ENCODE measurements at regions not wholly inside any gene's neighbourhood (a gene's known extent, or its start where the extent isn't known, plus 50 kb on each side); places are given as distances from the start of the nearest gene placed in this dataset.
A peak's percentile ranks its signal among the peaks of the same experiment; 100 is the strongest.

DNA sequence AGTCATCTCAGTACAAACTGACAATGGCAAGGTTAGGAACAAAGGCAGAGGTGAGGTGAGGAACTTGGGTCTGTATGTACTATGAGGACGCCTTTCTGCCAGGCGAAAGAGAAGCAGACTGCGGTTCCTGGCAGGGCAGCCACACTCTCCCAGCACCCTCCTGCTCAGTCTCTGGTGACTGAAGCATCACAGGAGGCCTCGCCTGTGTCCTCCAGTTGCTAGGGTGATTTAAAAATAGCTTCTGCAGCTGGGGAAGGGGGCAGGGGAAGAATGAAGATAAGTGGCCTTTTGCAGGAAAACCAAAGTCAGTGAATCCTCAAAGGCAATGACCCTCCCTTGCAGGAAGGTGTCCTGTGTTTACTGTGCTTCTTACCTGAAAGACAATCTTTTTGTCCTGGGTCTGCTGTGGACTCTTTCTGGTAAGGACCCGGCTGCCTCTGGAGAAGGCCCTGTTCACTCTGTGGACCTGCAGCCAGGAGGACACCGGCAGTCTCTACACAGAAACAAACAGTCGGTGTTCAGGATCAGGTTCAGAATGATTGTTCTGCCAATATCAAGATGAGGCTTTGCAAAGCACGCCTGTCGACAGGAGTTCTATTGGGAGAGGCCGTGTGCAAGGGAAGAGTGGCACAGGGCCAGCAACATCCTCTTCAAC is 65.7 kb upstream of the DGKG start:
- peaks cover 0 to 2% (median 0%) of the 10 kb centered on the region in 7 donors for H3K4me1 Mint-ChIP-seq
- no peaks in the 10 kb centered on the region for H3K4me1 ChIP-seq (ENCODE audit: control insufficient read depth in 2 of 2, insufficient read depth in 2 of 2, low read length in 2 of 2)
- POLR2A ChIA-PET: interaction anchor here (0.8 kb wide), 1 partner anchor 12 kb away, joined by 3 read pairs; no protein-coding TSS in a partner anchor
- no peaks in the 10 kb centered on the region for H3K27me3 ChIP-seq (ENCODE audit: control insufficient read depth in 2 of 2, insufficient read depth in 2 of 2, low read length in 2 of 2)
- H3K36me3 ChIP-seq (ENCODE audit: control insufficient read depth in 2 of 3, insufficient read depth in 3 of 3, low read length in 3 of 3): no peaks in the 10 kb centered on the region
- no peak overlapping the region for H3K27ac Mint-ChIP-seq
- CTCF ChIA-PET: no interaction called here
- no peak overlapping the region for H3K4me3 Mint-ChIP-seq
- DNase-seq (no peak), ATAC-seq (no peak)
- no peaks in the 10 kb centered on the region for H3K9me3 ChIP-seq (ENCODE audit: control insufficient read depth in 2 of 3, low read length in 3 of 3)
- intact Hi-C loops (cut with micrococcal nuclease): no loop called here
- H3K4me3 ChIP-seq (ENCODE audit: low read length): no peak overlapping the region
- H3K9me3 Mint-ChIP-seq: no peaks in the 10 kb centered on the region
- no peaks in the 10 kb centered on the region for H3K36me3 Mint-ChIP-seq
- H3K27ac ChIP-seq (ENCODE audit: low read depth, low read length): no peak overlapping the region
- peaks cover 0 to 2% (median 0%) of the 10 kb centered on the region in 5 donors for H3K27me3 Mint-ChIP-seq

- intact Hi-C loops (cut with micrococcal nuclease): no loop called here
- Histone ChIP-seq H3K36me3 (ENCODE audit: control insufficient read depth in 2 of 3, insufficient read depth in 3 of 3, low read length in 3 of 3) (no peaks in the 10 kb centered on the region), H3K27me3 (ENCODE audit: control insufficient read depth in 2 of 2, insufficient read depth in 2 of 2, low read length in 2 of 2) (no peaks in the 10 kb centered on the region), H3K27ac (ENCODE audit: low read depth, low read length) (no peak overlapping the region), H3K4me1 (ENCODE audit: control insufficient read depth in 2 of 2, insufficient read depth in 2 of 2, low read length in 2 of 2) (no peaks in the 10 kb centered on the region), H3K9me3 (ENCODE audit: control insufficient read depth in 2 of 3, low read length in 3 of 3) (no peaks in the 10 kb centered on the region), H3K4me3 (ENCODE audit: low read length) (no peak overlapping the region)
- H3K27me3 Mint-ChIP-seq: peaks cover 0 to 8% (median 0%) of the 10 kb centered on the region in 5 donors
- ChIA-PET POLR2A (no interaction called here), CTCF (no interaction called here)
- H3K27ac Mint-ChIP-seq: no peak overlapping the region
- H3K36me3 Mint-ChIP-seq: no peaks in the 10 kb centered on the region
- ATAC-seq (peak; percentile 38), DNase-seq (no peak)
- H3K4me1 Mint-ChIP-seq: peaks cover 0 to 2% (median 0%) of the 10 kb centered on the region in 7 donors
- H3K4me3 Mint-ChIP-seq: no peak overlapping the region
- no peaks in the 10 kb centered on the region for H3K9me3 Mint-ChIP-seq
Measured at GRCh38 chr3:186425788-186426730, 64.0 kb upstream of the DGKG start.

- no peak overlapping the region for H3K4me3 Mint-ChIP-seq
- peaks cover 0 to 17% (median 0%) of the 10 kb centered on the region in 5 donors for H3K27me3 Mint-ChIP-seq
- no peaks in the 10 kb centered on the region for H3K9me3 ChIP-seq (ENCODE audit: control insufficient read depth in 2 of 3, low read length in 3 of 3)
- H3K4me3 ChIP-seq (ENCODE audit: low read length): no peak overlapping the region
- no peaks in the 10 kb centered on the region for H3K4me1 ChIP-seq (ENCODE audit: control insufficient read depth in 2 of 2, insufficient read depth in 2 of 2, low read length in 2 of 2)
- no peak overlapping the region for H3K27ac ChIP-seq (ENCODE audit: low read depth, low read length)
- H3K27me3 ChIP-seq (ENCODE audit: control insufficient read depth in 2 of 2, insufficient read depth in 2 of 2, low read length in 2 of 2): no peaks in the 10 kb centered on the region
- H3K9me3 Mint-ChIP-seq: peaks cover 0 to 1% (median 0%) of the 10 kb centered on the region in 11 donors
- H3K36me3 ChIP-seq (ENCODE audit: control insufficient read depth in 2 of 3, insufficient read depth in 3 of 3, low read length in 3 of 3): no peaks in the 10 kb centered on the region
- ChIA-PET CTCF (no interaction called here), POLR2A (no interaction called here)
- H3K27ac Mint-ChIP-seq: no peak overlapping the region
- DNase-seq: no peak
- peaks cover 0 to 2% (median 0%) of the 10 kb centered on the region in 7 donors for H3K4me1 Mint-ChIP-seq
- intact Hi-C loops (cut with micrococcal nuclease): no loop called here
- no peaks in the 10 kb centered on the region for H3K36me3 Mint-ChIP-seq
- ATAC-seq: no peak
Measured at GRCh38 chr3:186421946-186422345, 59.9 kb upstream of the DGKG start.

GRCh38 chr3:186418671-186419145 is 56.7 kb upstream of the DGKG start:
- peaks cover 0 to 20% (median 7%) of the 10 kb centered on the region in 5 donors for H3K27me3 Mint-ChIP-seq
- H3K27ac Mint-ChIP-seq: no peak overlapping the region
- peaks cover 9 to 23% (median 15%) of the 10 kb centered on the region in 7 donors for H3K4me1 Mint-ChIP-seq
- CTCF ChIA-PET: no interaction called here
- ATAC-seq (no peak), DNase-seq (no peak)
- no peaks in the 10 kb centered on the region for H3K36me3 Mint-ChIP-seq
- Histone ChIP-seq H3K36me3 (ENCODE audit: control insufficient read depth in 2 of 3, insufficient read depth in 3 of 3, low read length in 3 of 3) (no peaks in the 10 kb centered on the region), H3K27me3 (ENCODE audit: control insufficient read depth in 2 of 2, insufficient read depth in 2 of 2, low read length in 2 of 2) (no peaks in the 10 kb centered on the region), H3K4me1 (ENCODE audit: control insufficient read depth in 2 of 2, insufficient read depth in 2 of 2, low read length in 2 of 2) (peaks cover 0 to 10% of the 10 kb centered on the region in 2 donors), H3K9me3 (ENCODE audit: control insufficient read depth in 2 of 3, low read length in 3 of 3) (no peaks in the 10 kb centered on the region), H3K4me3 (ENCODE audit: low read length) (no peak overlapping the region), H3K27ac (ENCODE audit: low read depth, low read length) (no peak overlapping the region)
- H3K9me3 Mint-ChIP-seq: peaks cover 0 to 3% (median 0%) of the 10 kb centered on the region in 11 donors
- intact Hi-C loops (cut with micrococcal nuclease): loop anchor here in 1 of 2 donors (10.0 kb wide), 1 partner anchor 116 kb away; no protein-coding TSS in a partner anchor
- no peak overlapping the region for H3K4me3 Mint-ChIP-seq
- POLR2A ChIA-PET: no interaction called here

GRCh38 chr3:186417791-186418190 is 55.8 kb upstream of the DGKG start:
- no peak for DNase-seq
- POLR2A ChIA-PET: no interaction called here
- intact Hi-C loops (cut with micrococcal nuclease): loop anchor here in 1 of 2 donors (10.0 kb wide), 1 partner anchor 117 kb away; no protein-coding TSS in a partner anchor
- H3K27ac Mint-ChIP-seq: no peak overlapping the region
- peaks cover 0 to 3% (median 0%) of the 10 kb centered on the region in 11 donors for H3K9me3 Mint-ChIP-seq
- no peak for ATAC-seq
- H3K4me3 Mint-ChIP-seq: no peak overlapping the region
- no peak overlapping the region for H3K27ac ChIP-seq (ENCODE audit: low read depth, low read length)
- H3K27me3 Mint-ChIP-seq: peaks cover 0 to 18% (median 7%) of the 10 kb centered on the region in 5 donors
- H3K36me3 ChIP-seq (ENCODE audit: control insufficient read depth in 2 of 3, insufficient read depth in 3 of 3, low read length in 3 of 3): no peaks in the 10 kb centered on the region
- no peaks in the 10 kb centered on the region for H3K9me3 ChIP-seq (ENCODE audit: control insufficient read depth in 2 of 3, low read length in 3 of 3)
- H3K4me1 ChIP-seq (ENCODE audit: control insufficient read depth in 2 of 2, insufficient read depth in 2 of 2, low read length in 2 of 2): peaks cover 0 to 13% of the 10 kb centered on the region in 2 donors
- H3K4me3 ChIP-seq (ENCODE audit: low read length): no peak overlapping the region
- CTCF ChIA-PET: no interaction called here
- no peaks in the 10 kb centered on the region for H3K36me3 Mint-ChIP-seq
- H3K4me1 Mint-ChIP-seq: peaks cover 9 to 29% (median 20%) of the 10 kb centered on the region in 7 donors
- H3K27me3 ChIP-seq (ENCODE audit: control insufficient read depth in 2 of 2, insufficient read depth in 2 of 2, low read length in 2 of 2): no peaks in the 10 kb centered on the region

DNA sequence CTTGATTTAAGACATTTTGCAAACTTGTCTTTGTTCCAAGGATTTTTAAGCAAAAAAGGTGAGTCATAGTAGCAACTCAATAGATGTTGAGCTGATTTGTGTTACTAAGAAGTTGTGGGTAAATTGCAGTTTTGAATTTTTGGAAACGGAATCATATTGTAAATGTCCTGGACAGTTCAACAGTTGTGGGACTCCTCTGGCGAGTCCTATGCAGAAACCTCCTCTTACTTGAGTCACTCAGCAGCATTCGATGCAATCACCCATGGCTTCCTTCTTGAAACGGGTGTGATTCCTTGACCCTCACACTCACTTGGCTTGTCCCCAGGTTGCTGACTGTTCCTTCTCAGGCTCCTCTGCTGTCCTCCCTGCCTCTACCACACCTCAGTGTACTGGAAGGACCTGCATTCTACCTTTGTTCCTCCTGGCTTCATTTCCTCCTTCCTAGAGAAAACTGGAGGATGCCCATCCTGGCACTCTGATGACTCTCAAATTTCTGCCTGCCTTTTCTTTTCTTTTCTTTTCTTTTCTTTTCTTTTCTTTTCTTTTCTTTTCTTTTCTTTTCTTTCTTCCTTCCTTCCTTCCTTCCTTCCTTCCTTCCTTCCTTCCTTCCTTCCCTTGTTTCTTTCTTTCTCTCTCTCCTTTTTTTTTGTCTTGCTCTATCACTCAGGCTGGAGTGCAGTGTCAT is 52.8 kb upstream of the DGKG start:
- peak overlapping the region in 2 of 9 donors; percentile 10 to 26 for H3K27ac Mint-ChIP-seq
- H3K4me1 Mint-ChIP-seq: peaks cover 9 to 29% (median 20%) of the 10 kb centered on the region in 7 donors
- H3K4me3 ChIP-seq (ENCODE audit: low read length): no peak overlapping the region
- no peak for DNase-seq
- POLR2A ChIA-PET: no interaction called here
- CTCF ChIA-PET: no interaction called here
- H3K27me3 Mint-ChIP-seq: peaks cover 0 to 15% (median 7%) of the 10 kb centered on the region in 5 donors
- no peak overlapping the region for H3K27ac ChIP-seq (ENCODE audit: low read depth, low read length)
- no peaks in the 10 kb centered on the region for H3K27me3 ChIP-seq (ENCODE audit: control insufficient read depth in 2 of 2, insufficient read depth in 2 of 2, low read length in 2 of 2)
- intact Hi-C loops (cut with micrococcal nuclease): loop anchor here in 1 of 2 donors (10.0 kb wide), 1 partner anchor 120 kb away; no protein-coding TSS in a partner anchor
- H3K9me3 ChIP-seq (ENCODE audit: control insufficient read depth in 2 of 3, low read length in 3 of 3): no peaks in the 10 kb centered on the region
- H3K4me3 Mint-ChIP-seq: peak overlapping the region in 5 of 10 donors; percentile 45 to 87 (median 76)
- no peak for ATAC-seq
- H3K36me3 Mint-ChIP-seq: no peaks in the 10 kb centered on the region
- no peaks in the 10 kb centered on the region for H3K36me3 ChIP-seq (ENCODE audit: control insufficient read depth in 2 of 3, insufficient read depth in 3 of 3, low read length in 3 of 3)
- H3K4me1 ChIP-seq (ENCODE audit: control insufficient read depth in 2 of 2, insufficient read depth in 2 of 2, low read length in 2 of 2): peaks cover 0 to 13% of the 10 kb centered on the region in 2 donors
- H3K9me3 Mint-ChIP-seq: peaks cover 0 to 3% (median 0%) of the 10 kb centered on the region in 11 donors
